Stimulated activated CD8-positive, alpha-beta memory T cell treated with anti-CD3 and anti-CD28 coated beads, Interleukin-7, amount 100 ng/mL, for 1 hour (primary cell): ENCODE measurements at regions not wholly inside any gene's neighbourhood (a gene's known extent, or its start where the extent isn't known, plus 50 kb on each side); places are given as distances from the start of the nearest gene placed in this dataset.

Experiments used
- DNase-seq, 2 donors: peaks; one replicate each; pipeline ENCODE4 v3.0.0-alpha.2; 2020; ENCODE audit warnings: low read depth in 2 of 2

GRCh38 chr5:81855591-81855990 lies 104.7 kb upstream of the SSBP2 start:
- no peak for DNase-seq

DNA sequence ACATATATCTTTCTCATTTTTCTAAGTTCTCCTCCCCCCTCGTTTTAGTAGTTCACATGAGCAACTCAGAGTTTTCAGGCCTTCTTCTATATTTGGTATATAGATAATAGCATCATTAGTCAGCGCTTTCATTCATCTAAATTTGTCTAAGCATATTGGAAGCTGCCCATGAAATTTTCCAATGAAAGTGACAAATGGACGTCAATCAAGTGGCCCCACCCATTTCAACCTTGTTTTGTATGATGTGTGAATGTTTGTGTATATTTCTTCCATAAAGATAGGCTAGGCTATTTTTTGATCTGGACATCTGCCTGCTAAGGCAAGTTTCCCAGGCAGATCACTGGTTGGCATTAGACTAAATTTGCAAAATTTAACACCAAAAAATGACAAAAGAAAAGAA lies 104.0 kb upstream of the SSBP2 start:
- DNase-seq, result no peak

- DNase-seq, result no peak
These were observed 103.6 kb upstream of the SSBP2 start for GRCh38 chr5:81854485-81854884.

GRCh38 chr5:81853030-81853357 lies 102.1 kb upstream of the SSBP2 start:
- no peak for DNase-seq

DNA sequence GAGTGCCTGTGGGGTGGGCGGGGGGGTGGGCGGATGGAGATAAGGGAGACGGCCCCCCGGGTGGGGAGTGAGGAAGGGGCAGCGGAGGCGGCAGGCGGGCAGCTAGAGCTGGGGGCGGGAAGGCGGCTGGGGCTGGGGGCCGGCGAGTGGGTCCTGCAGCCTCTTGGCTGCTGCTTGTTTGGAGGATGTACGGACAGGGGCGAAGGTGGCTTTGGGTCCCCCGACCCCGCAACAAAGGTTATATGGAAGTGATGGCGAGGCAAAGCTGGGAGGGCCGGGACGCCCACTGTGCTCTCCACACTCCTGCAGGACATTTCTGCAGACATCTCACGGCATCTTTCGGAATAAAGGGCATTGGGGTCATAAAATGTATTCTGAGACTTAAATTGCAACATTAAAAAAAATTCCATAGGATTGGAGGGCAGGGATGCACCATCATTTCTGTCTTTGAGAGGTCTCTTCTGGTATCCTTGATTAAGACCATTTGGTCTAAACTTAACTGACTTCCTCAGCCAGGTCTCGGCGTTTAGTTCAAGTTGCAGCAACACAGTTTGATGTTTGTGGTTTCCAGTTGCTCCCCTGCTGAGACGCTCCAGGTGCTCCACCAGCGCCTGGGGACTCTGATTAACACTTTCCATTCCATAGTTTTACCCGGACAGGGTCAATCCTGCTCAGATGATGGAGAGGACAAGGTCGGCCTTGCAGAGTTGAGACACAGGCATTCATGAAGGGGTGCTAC lies 101.6 kb upstream of the SSBP2 start:
- DNase-seq, result no peak

GRCh38 chr5:81851481-81852178 lies 100.7 kb upstream of the SSBP2 start:
- DNase-seq, result peak; percentile 73

DNA sequence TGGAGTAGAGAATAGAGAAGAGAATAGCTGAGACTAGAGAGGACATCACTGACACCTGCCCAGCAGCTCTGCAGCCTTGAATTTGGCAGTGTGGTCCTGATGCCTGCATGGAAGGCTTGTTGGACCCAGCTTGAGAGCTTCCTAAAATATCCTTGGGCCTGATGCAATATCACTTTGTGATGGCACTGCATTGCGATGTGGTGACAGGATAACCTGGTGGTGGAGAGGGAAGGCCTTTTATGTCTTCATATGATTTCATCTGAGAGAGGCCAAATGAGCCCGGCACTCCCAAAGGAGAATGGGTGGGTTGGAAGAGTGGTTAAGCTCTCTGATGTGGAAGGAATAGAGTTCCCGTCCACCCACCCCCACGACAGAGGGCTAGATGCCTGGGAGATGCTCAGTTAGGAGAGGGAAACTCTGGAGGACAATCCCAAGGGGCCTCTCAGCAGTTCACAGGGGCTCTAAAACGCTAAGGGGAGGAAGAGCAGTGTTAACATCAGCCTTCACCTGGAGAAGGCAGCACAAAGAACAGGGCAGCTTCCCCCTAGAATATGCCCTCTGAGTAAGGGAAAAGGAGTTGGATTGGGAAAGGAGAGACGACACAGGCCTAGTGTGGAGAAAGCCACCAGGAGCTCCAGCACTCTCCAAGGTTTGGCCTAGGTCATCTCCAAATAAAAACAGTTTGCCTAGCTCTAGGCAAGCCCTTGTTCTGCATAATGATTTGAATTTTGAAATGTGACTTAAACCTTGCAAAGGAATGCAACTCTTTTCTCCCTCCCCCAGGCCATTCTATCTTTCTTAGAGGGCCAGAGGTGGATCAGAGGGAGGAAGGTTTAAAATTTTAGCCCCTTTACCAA lies 99.8 kb upstream of the SSBP2 start:
- DNase-seq, result no peak

DNA sequence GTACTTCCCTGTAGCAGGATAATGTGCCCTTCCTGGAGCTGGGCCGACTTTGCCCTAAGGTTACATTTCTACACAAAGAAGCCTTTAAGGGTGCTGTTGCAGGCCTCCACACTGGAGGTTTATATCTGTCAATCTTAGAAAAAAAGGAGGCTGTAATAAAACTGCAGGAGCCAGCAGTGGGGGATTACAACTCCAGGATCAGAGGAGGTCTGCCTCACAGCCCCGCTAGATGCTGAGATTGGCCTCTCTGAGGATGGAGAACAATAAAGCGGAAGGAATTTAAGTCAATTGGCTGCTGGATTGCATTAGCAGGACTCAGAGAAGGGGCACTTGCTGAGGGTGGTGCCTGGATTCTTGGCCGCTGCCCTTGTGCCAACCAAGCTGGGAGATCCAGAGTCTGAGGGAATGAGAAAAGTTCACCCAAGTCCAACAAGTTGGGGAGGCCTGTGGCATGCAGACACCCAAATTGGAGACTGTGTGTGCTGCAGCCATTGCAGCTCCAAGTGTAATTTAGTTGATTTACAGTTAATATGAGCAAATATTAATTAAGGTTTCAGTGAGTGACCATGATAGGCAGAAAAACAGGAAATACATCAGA lies 99.0 kb upstream of the SSBP2 start:
- no peak for DNase-seq

DNA sequence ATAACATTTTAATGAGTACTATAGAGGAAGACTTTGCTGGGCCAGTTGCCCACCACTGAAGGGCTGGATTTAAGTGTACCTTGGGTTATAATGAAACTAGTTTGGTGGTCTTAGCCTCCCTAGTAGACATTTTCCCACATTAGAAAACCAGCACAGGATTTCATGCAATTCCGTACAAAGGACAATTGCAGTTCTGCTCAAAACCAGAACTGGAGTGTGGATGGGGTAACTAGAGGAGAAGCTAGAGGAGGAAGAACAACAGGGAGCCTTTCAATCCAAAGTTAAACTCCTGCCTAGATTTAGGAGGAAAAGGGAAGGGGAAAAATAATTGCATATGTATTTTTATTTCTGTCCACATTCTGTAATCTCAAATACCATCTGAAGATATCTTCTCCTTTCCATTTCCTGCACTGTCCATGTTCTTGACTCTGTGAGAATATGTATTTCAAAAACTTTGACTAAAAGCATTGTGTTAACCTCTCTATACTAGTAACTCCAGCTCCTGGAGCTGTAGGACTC lies 97.5 kb upstream of the SSBP2 start:
- DNase-seq, result no peak

GRCh38 chr5:81846301-81846700 lies 95.4 kb upstream of the SSBP2 start:
- DNase-seq, result no peak

- DNase-seq, result no peak
These were observed 92.9 kb upstream of the SSBP2 start for GRCh38 chr5:81843845-81844244.

DNA sequence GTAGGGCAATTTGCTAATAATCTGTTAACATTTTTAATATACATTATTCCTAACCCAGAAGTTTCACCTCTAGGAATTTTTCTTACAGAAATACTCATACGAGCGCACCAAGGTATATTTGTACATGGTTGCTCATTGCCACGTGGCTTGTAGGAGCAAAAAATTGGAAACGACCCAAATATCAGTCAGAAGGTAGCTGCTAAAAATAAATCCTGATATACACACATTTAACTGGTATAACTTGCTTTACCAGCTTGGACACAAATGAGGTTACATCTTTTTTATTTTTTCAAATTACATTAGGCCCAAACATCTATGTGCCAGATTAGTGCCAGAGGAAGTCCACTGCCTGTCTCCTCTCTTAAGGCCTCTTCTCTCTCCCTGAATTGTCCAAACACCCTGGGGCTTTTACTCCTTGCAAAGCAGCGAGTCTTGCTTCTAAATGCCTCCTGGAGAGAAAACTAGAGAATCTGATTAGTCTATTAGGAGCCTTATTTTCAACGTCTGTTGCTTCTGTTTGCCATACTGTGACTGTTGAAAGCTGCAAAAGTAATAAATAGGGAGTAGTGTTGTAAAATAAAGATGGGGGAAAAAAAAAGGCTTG lies 92.0 kb upstream of the SSBP2 start:
- no peak for DNase-seq

- DNase-seq, result no peak
These were observed 88.1 kb upstream of the SSBP2 start for GRCh38 chr5:81839034-81839433.

DNA sequence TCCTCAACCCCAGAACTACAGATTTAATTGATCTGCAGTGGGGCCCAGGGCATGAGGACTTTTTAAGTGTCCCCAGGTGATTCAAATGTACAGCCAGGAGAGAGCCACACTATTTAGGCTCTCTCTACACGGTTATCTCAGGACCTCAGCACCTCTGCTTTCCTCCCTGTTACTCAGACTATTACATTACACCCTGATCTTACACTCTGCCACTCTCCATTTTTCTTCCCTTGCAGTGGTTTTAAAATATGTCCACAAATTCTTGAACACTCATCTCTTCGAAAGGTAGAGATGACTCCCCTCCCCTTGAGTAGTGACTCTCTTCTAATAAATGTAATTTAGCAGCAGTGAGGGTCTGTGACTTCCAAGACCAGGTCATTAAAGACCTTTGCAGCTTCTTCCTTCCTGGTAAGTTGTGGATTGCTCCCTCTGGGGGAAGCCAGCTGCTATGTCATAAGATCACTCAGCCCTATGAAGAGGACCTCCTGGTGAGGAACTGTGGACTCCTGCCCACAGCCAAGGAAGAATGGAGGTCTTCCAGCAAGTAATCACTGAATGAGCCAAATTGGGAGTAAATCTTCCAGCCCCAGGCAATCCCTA lies 87.5 kb upstream of the SSBP2 start:
- DNase-seq, result no peak

GRCh38 chr5:81837667-81838306 lies 86.9 kb upstream of the SSBP2 start:
- no peak for DNase-seq

- no peak for DNase-seq
These were observed 85.0 kb upstream of the SSBP2 start for GRCh38 chr5:81835814-81836367.

GRCh38 chr5:81834021-81834660 lies 83.2 kb upstream of the SSBP2 start:
- DNase-seq, result no peak

DNA sequence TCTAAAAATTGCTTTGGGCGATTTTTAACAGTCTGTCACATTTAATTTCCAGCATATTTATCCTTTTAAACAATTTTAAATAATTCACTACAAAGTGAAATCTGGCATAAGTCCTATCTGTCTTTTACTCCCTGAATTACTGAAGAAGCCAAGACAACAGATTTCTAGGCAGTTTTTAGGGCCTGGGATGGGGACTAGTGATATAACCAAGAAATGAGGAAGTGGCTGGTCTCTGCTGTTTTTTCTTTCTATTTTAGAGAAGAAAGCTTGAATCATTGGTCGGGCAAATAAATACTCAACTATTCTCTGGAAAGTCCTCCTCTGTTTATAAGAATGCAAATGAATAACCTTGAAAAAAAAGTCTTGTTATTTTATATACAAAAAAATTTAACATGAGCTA lies 79.7 kb upstream of the SSBP2 start:
- no peak for DNase-seq

DNA sequence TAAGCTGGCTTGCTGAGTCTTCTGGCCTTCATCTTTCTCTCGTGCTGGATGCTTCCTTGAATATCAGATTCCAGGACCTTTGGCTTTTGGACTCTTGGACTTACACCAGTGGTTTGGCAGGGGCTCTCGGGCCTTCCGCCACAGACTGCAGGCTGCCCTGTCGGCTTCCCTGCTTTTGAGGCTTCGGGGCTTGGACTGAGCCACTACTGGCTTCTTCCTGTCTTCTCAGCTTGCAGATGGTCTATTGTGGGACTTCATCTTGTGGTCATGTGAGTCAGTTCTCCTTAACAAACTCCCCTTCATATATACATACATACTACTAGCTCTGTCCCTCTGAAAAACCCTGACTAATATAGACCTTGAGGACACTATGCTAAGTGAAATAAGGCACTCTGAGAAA lies 78.3 kb upstream of the SSBP2 start:
- DNase-seq, result no peak

GRCh38 chr5:81827500-81827899 lies 76.6 kb upstream of the SSBP2 start:
- DNase-seq, result no peak
